Progenitor cell of endocrine pancreas (in vitro differentiated cells): ENCODE measurements at regions not wholly inside any gene's neighbourhood (a gene's known extent, or its start where the extent isn't known, plus 50 kb on each side); places are given as distances from the start of the nearest gene placed in this dataset.
"Not testable (repeated sequence)": the region's sequence is repeated elsewhere in the genome, so short reads cannot be mapped to it uniquely, and the experiment has no call there.

Experiments used
- DNase-seq: peaks from one replicate; pipeline ENCODE4 v3.0.0; 2021; ENCODE audit warnings: low spot score; ENCODE audit not compliant: unreplicated experiment
- H3K27ac Mint-ChIP-seq: 2 replicates; pipeline ENCODE4 v1.8.0; 2021; ENCODE audit warnings: mild to moderate bottlenecking, moderate library complexity, mixed read lengths
- H3K27me3 Mint-ChIP-seq: 2 replicates; pipeline ENCODE4 v1.8.0; 2021; ENCODE audit warnings: mixed read lengths
- H3K36me3 Mint-ChIP-seq: 2 replicates; pipeline ENCODE4 v1.8.0; 2022; ENCODE audit warnings: mixed read lengths; ENCODE audit not compliant: insufficient read depth
- H3K4me1 Mint-ChIP-seq: 2 replicates; pipeline ENCODE4 v1.8.0; 2021; ENCODE audit warnings: low read depth, mixed read lengths
- H3K4me3 Mint-ChIP-seq: 2 replicates; pipeline ENCODE4 v1.8.0; 2021; ENCODE audit warnings: low read depth, mild to moderate bottlenecking, moderate library complexity, mixed read lengths
- H3K9me3 Mint-ChIP-seq: 2 replicates; pipeline ENCODE4 v1.8.0; 2021; ENCODE audit warnings: low read depth, mixed read lengths
- CTCF ChIP-seq: fragments of 200-600 bp; sonication (generic); IDR thresholded peaks from one replicate; pipeline ENCODE4 v1.5.0; 2021; ENCODE audit warnings: antibody characterized with exemption, mild to moderate bottlenecking; ENCODE audit not compliant: unreplicated experiment

GRCh38 chr2:241967467-241968144 is 98.1 kb downstream of the RTP5 start:
- Mint-ChIP-seq H3K4me3 (no peak overlapping the region), H3K27ac (no peak overlapping the region), H3K9me3 (no peaks in the 10 kb centered on the region), H3K27me3 (no peaks in the 10 kb centered on the region), H3K4me1 (peaks cover 7% of the 10 kb centered on the region), H3K36me3 (no peaks in the 10 kb centered on the region)
- no peak for DNase-seq
- TF ChIP-seq CTCF, result no peak

DNA sequence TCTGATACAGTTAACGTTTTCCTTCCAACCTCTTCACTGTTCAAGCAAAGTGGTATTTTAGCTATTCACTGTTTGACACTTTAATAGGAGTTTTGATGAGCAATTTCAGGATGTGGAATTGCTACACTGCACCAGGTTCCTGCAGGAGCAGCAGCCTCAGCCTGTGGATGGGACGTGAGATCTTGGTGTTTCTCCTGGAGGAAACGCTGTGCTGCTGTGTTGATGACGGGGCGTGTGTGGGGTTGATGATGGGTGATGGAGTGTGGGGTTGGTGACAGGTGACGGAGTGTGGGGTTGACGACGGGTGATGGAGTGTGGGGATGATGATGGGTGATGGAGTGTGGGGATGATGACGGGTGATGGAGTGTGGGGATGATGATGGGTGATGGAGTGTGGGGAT is 98.9 kb downstream of the RTP5 start:
- H3K36me3 Mint-ChIP-seq, result peaks cover 4% of the 10 kb centered on the region
- H3K9me3 Mint-ChIP-seq, result no peaks in the 10 kb centered on the region
- no peak for DNase-seq
- H3K27me3 Mint-ChIP-seq, result no peaks in the 10 kb centered on the region
- no peak overlapping the region for H3K4me3 Mint-ChIP-seq
- H3K27ac Mint-ChIP-seq, result no peak overlapping the region
- peaks cover 7% of the 10 kb centered on the region for H3K4me1 Mint-ChIP-seq
- no peak for TF ChIP-seq CTCF

- DNase-seq, H3K4me1 Mint-ChIP-seq, H3K27ac Mint-ChIP-seq, H3K27me3 Mint-ChIP-seq, H3K9me3 Mint-ChIP-seq, H3K36me3 Mint-ChIP-seq, H3K4me3 Mint-ChIP-seq: not testable (repeated sequence)
These were observed 99.7 kb downstream of the RTP5 start for GRCh38 chr2:241969182-241969581.

DNA sequence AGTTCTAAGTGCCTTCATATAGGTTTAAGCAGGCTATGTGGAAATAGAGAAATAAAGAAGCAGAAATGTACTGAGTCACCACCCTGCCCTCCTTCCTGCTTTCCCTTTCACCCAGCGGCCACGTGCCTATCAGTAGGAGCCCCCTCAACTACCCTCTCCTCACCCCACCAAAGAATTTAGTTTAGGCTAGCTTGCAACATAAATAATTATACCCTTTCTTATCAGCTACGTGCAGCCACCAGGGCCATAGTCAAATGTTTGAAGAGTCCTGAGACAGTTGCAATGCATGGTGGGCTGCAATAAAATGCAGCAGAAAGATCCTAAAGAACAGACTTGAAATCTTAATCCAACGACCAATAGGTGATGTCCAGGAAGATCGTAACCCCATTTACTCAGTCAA is 101.2 kb downstream of the RTP5 start:
- peaks cover 4% of the 10 kb centered on the region for H3K36me3 Mint-ChIP-seq
- no peak for DNase-seq
- TF ChIP-seq CTCF, result no peak
- H3K4me3 Mint-ChIP-seq, result no peak overlapping the region
- H3K27ac Mint-ChIP-seq, result no peak overlapping the region
- H3K27me3 Mint-ChIP-seq, result no peaks in the 10 kb centered on the region
- no peaks in the 10 kb centered on the region for H3K9me3 Mint-ChIP-seq
- H3K4me1 Mint-ChIP-seq, result peaks cover under 1% of the 10 kb centered on the region

- Mint-ChIP-seq H3K27me3 (no peaks in the 10 kb centered on the region), H3K4me1 (no peaks in the 10 kb centered on the region), H3K9me3 (peaks cover 3% of the 10 kb centered on the region), H3K36me3 (peaks cover 4% of the 10 kb centered on the region), H3K27ac (no peak overlapping the region), H3K4me3 (no peak overlapping the region)
- TF ChIP-seq CTCF, result no peak
- DNase-seq, result no peak
These were observed 104.6 kb downstream of the RTP5 start for GRCh38 chr2:241974096-241974495.

- Mint-ChIP-seq H3K27me3 (no peaks in the 10 kb centered on the region), H3K9me3 (peaks cover 3% of the 10 kb centered on the region), H3K4me3 (no peak overlapping the region), H3K36me3 (peaks cover 4% of the 10 kb centered on the region), H3K27ac (no peak overlapping the region), H3K4me1 (peaks cover under 1% of the 10 kb centered on the region)
- DNase-seq, result no peak
- no peak for TF ChIP-seq CTCF
These were observed 105.5 kb downstream of the RTP5 start for GRCh38 chr2:241974851-241975592.
